A673 (cell line): ENCODE measurements at regions not wholly inside any gene's neighbourhood (a gene's known extent, or its start where the extent isn't known, plus 50 kb on each side); places are given as distances from the start of the nearest gene placed in this dataset.

Experiments
- BruUV-seq: library from RNA; stranded (reverse); fragments of 400-500 nt; replicated peaks from 2 replicates; lab custom pipeline; 2021; lab: Mats Ljungman, UMichigan
- CTCF ChIA-PET: fragments of 300-600 bp; sonication (Branson Sonifier 250); formaldehyde crosslinking; loops from one replicate; lab custom pipeline; 2022; ENCODE audit warnings: antibody characterized with exemption; lab: Charles Lee
- POLR2A ChIA-PET: fragments of 300-600 bp; sonication (Branson Sonifier 250); formaldehyde crosslinking; loops from one replicate; lab custom pipeline; 2022; ENCODE audit warnings: antibody characterized with exemption; ENCODE audit not compliant: low non-redundant PET; lab: Charles Lee
- DNase-seq: peaks from one replicate; pipeline ENCODE4 v3.0.0-alpha.2; 2015; ENCODE audit warnings: low spot score
- H3K27ac ChIP-seq: fragments of 200-600 bp; sonication (generic); 2 replicates; pipeline ENCODE4 v1.5.1; 2016; ENCODE audit warnings: mixed run types, low read depth, mild to moderate bottlenecking, mixed read lengths, antibody characterized with exemption, low read length; ENCODE audit not compliant: poor library complexity, severe bottlenecking
- H3K27me3 ChIP-seq: fragments of 200-600 bp; sonication (generic); replicated peaks from 2 replicates; pipeline ENCODE4 v1.6.1; 2017; ENCODE audit warnings: mixed run types, low read depth, mild to moderate bottlenecking, mixed read lengths, antibody characterized with exemption, low read length; ENCODE audit not compliant: insufficient read depth, poor library complexity
- H3K36me3 ChIP-seq: fragments of 200-600 bp; sonication (generic); 2 replicates; pipeline ENCODE4 v1.6.1; 2016; ENCODE audit warnings: mixed run types, mild to moderate bottlenecking, mixed read lengths, antibody characterized with exemption, low read length; ENCODE audit not compliant: insufficient read depth, poor library complexity, severe bottlenecking
- H3K4me1 ChIP-seq: fragments of 200-600 bp; sonication (generic); 2 replicates; pipeline ENCODE4 v1.6.1; 2017; ENCODE audit warnings: mixed run types, mild to moderate bottlenecking, mixed read lengths, antibody characterized with exemption, low read length; ENCODE audit not compliant: insufficient read depth, poor library complexity, severe bottlenecking
- H3K4me3 ChIP-seq: fragments of 200-600 bp; sonication (generic); 2 replicates; pipeline ENCODE4 v1.5.1; 2016; ENCODE audit warnings: low read depth, mixed run types, mild to moderate bottlenecking, mixed read lengths, low read length; ENCODE audit not compliant: poor library complexity, severe bottlenecking
- H3K9me3 ChIP-seq: fragments of 200-600 bp; sonication (generic); 2 replicates; pipeline ENCODE4 v1.6.1; 2016; ENCODE audit warnings: mixed run types, low read depth, mild to moderate bottlenecking, mixed read lengths, antibody characterized with exemption, low read length; ENCODE audit not compliant: poor library complexity, severe bottlenecking
- EZH2 ChIP-seq: fragments of 200-600 bp; sonication (generic); IDR thresholded peaks from 2 replicates; pipeline ENCODE4 v1.6.1; 2017; ENCODE audit warnings: borderline replicate concordance, low read depth, mild to moderate bottlenecking, mixed read lengths, antibody characterized with exemption, low read length; ENCODE audit not compliant: poor library complexity, severe bottlenecking
- intact Hi-C: fragments of 100-400 bp; cut with micrococcal nuclease; formaldehyde crosslinking; loops from one replicate; pipeline ENCODE4 v1.10.0; 2022; ENCODE audit not compliant: unreplicated experiment
- TF ChIP-seq, protein P1 (sequence below): fragments of 300-800, 200-600 bp; sonication (generic); conservative IDR thresholded peaks from 2 replicates; pipeline ENCODE4 v1.5.1; 2017; ENCODE audit warnings: low read depth, mild to moderate bottlenecking, antibody characterized with exemption, low read length, moderate library complexity, mixed read lengths

DNA sequence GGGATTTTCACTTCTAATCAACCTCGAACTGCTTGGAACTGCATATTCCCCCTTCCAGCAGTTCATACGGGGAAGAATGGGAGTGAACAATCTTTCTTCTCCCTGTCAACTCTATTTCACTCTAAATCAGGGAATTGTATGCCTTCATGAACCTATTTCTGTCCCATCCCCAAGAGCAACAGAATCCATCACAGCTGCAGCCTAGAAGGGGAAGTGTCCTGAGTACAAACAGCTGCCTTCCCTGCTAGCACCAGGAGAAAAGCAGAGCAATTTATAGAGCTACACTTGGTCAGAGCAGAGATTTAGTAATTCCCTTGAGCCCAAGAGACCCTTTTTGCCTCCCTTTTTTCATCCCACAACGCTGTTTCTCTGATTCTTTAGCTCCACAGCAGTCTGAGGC is 208.4 kb downstream of the ADGRG6 start:
- H3K27ac ChIP-seq = no peak overlapping the region
- ChIA-PET POLR2A (no interaction called here), CTCF (no interaction called here)
- H3K4me1 ChIP-seq = no peaks in the 10 kb centered on the region
- no peaks in the 10 kb centered on the region for H3K9me3 ChIP-seq
- no TSS peak for BruUV-seq
- H3K27me3 ChIP-seq = no peaks in the 10 kb centered on the region
- DNase-seq = no peak
- H3K4me3 ChIP-seq = no peak overlapping the region
- intact Hi-C loops = no loop called here
- TF ChIP-seq EZH2 = no peak
- TF ChIP-seq, protein P1, sequence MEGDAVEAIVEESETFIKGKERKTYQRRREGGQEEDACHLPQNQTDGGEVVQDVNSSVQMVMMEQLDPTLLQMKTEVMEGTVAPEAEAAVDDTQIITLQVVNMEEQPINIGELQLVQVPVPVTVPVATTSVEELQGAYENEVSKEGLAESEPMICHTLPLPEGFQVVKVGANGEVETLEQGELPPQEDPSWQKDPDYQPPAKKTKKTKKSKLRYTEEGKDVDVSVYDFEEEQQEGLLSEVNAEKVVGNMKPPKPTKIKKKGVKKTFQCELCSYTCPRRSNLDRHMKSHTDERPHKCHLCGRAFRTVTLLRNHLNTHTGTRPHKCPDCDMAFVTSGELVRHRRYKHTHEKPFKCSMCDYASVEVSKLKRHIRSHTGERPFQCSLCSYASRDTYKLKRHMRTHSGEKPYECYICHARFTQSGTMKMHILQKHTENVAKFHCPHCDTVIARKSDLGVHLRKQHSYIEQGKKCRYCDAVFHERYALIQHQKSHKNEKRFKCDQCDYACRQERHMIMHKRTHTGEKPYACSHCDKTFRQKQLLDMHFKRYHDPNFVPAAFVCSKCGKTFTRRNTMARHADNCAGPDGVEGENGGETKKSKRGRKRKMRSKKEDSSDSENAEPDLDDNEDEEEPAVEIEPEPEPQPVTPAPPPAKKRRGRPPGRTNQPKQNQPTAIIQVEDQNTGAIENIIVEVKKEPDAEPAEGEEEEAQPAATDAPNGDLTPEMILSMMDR = no peak
- no peaks in the 10 kb centered on the region for H3K36me3 ChIP-seq

DNA sequence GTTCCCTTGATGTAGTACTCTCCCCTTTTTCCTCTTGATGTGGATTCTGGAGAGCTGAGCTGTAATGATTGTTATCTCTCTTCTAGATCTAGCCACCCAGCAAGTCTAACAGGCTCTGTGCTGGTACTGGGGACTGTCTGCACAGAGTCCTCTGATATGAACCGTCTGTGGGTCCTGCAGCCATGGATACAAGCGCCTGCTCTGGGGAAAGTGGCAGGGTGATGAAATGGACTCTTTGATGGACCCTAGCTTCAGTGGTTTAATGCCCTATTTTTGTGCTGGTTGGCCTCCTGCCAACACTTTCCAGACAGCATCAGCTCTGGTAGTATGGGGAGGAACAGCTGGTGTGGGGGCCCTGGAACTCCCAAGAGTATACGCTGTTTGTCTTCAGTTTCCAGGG is 216.3 kb downstream of the ADGRG6 start:
- POLR2A ChIA-PET = no interaction called here

DNA sequence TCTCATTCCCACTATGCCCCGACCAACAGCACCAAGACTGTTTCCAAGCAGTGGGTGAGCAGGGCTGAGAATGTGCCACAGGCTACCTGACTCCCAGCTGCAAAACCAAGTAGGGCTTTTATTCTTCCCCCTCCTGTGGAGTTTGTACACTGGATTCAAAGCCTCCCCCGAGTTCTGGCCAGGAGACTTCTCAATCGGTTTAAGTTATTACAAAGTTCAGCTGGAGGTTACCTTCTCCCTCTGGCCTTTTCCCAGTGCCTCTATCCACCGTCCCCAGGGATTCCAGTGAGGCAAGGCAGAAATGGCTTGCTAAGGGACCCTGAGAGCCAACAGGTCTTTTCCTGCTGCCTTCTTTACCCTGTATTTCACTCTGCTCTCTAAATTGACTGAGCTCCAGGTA is 217.0 kb downstream of the ADGRG6 start:
- intact Hi-C loops = no loop called here
- POLR2A ChIA-PET = no interaction called here
- H3K9me3 ChIP-seq = no peaks in the 10 kb centered on the region
- no peaks in the 10 kb centered on the region for H3K27me3 ChIP-seq
- H3K4me1 ChIP-seq = no peaks in the 10 kb centered on the region
- no peak for TF ChIP-seq EZH2
- TF ChIP-seq, protein P1 = no peak
- no peak for DNase-seq
- H3K27ac ChIP-seq = no peak overlapping the region
- CTCF ChIA-PET = no interaction called here
- H3K4me3 ChIP-seq = no peak overlapping the region
- no peaks in the 10 kb centered on the region for H3K36me3 ChIP-seq
- BruUV-seq = no TSS peak

More for the DNA sequence above, 216.3 kb downstream of the ADGRG6 start:
- CTCF ChIA-PET = no interaction called here
- DNase-seq = peak; percentile 7
- BruUV-seq = no TSS peak
- H3K9me3 ChIP-seq = no peaks in the 10 kb centered on the region
- no peak overlapping the region for H3K4me3 ChIP-seq
- intact Hi-C loops = no loop called here
- no peak for TF ChIP-seq EZH2
- TF ChIP-seq, protein P1 = no peak
- H3K36me3 ChIP-seq = no peaks in the 10 kb centered on the region
- no peak overlapping the region for H3K27ac ChIP-seq
- no peaks in the 10 kb centered on the region for H3K4me1 ChIP-seq
- no peaks in the 10 kb centered on the region for H3K27me3 ChIP-seq
